ENCODE measurements at regions not wholly inside any gene's neighbourhood (a gene's known extent, or its start where the extent isn't known, plus 50 kb on each side); places are given as distances from the start of the nearest gene placed in this dataset.

DNA sequence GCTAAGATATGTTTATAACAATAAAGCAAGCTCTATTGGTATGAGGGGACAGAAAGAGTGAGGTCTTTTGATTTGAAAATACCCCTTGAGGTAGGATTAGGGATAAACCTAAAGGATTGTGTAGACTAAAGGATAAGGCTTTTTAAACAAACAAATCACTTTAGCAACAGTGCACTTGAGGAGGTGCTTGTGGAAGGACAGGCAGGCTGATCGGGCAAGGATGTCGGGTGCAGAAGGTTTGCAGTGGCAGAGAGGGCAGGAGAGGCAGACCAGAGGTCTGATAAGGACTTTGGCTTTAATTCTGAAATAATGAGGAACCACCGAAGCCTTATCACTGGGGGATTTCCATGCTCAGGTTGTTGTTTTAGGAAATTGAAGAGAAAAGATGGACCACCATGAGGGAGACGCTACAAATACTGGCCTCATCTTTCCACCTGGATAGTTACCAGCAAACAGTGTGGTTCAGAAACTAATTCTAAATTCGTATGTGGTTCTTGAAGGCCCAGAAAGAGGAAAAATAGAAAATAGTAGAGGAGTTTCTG lies 119.5 kb upstream of the KLF6 start:
- no peak for DNase-seq (ENCODE audit: low spot score)
- 75% methylated on average over 5 of the region's 5 CpGs for WGBS
- H3K4me1 ChIP-seq (ENCODE audit: control insufficient read depth in 4 of 4, insufficient read depth in 4 of 4, low read length in 3 of 4) = no peaks in the 10 kb centered on the region
- H3K9me3 ChIP-seq (ENCODE audit: control insufficient read depth in 4 of 4, low read length in 3 of 4) = no peaks in the 10 kb centered on the region
- no peak overlapping the region for H3K27ac ChIP-seq (ENCODE audit: low read depth in 1 of 2, low read length in 2 of 2)
- no peak overlapping the region for H3K4me3 ChIP-seq (ENCODE audit: low read depth in 1 of 3, low read length in 3 of 3)
- TF ChIP-seq, protein P1, sequence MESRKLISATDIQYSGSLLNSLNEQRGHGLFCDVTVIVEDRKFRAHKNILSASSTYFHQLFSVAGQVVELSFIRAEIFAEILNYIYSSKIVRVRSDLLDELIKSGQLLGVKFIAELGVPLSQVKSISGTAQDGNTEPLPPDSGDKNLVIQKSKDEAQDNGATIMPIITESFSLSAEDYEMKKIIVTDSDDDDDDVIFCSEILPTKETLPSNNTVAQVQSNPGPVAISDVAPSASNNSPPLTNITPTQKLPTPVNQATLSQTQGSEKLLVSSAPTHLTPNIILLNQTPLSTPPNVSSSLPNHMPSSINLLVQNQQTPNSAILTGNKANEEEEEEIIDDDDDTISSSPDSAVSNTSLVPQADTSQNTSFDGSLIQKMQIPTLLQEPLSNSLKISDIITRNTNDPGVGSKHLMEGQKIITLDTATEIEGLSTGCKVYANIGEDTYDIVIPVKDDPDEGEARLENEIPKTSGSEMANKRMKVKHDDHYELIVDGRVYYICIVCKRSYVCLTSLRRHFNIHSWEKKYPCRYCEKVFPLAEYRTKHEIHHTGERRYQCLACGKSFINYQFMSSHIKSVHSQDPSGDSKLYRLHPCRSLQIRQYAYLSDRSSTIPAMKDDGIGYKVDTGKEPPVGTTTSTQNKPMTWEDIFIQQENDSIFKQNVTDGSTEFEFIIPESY (IDR thresholded peaks at IDR 0.05) = no peak
- no peak for TF ChIP-seq NR2F2 (IDR thresholded peaks at IDR 0.05)
- no peak for TF ChIP-seq FOXA2 (IDR thresholded peaks at IDR 0.05)
- TF ChIP-seq JUND (IDR thresholded peaks at IDR 0.05) = no peak
- TF ChIP-seq, protein P2, sequence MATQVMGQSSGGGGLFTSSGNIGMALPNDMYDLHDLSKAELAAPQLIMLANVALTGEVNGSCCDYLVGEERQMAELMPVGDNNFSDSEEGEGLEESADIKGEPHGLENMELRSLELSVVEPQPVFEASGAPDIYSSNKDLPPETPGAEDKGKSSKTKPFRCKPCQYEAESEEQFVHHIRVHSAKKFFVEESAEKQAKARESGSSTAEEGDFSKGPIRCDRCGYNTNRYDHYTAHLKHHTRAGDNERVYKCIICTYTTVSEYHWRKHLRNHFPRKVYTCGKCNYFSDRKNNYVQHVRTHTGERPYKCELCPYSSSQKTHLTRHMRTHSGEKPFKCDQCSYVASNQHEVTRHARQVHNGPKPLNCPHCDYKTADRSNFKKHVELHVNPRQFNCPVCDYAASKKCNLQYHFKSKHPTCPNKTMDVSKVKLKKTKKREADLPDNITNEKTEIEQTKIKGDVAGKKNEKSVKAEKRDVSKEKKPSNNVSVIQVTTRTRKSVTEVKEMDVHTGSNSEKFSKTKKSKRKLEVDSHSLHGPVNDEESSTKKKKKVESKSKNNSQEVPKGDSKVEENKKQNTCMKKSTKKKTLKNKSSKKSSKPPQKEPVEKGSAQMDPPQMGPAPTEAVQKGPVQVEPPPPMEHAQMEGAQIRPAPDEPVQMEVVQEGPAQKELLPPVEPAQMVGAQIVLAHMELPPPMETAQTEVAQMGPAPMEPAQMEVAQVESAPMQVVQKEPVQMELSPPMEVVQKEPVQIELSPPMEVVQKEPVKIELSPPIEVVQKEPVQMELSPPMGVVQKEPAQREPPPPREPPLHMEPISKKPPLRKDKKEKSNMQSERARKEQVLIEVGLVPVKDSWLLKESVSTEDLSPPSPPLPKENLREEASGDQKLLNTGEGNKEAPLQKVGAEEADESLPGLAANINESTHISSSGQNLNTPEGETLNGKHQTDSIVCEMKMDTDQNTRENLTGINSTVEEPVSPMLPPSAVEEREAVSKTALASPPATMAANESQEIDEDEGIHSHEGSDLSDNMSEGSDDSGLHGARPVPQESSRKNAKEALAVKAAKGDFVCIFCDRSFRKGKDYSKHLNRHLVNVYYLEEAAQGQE (IDR thresholded peaks at IDR 0.05) = no peak
- no peaks in the 10 kb centered on the region for H3K36me3 ChIP-seq (ENCODE audit: control insufficient read depth in 4 of 4, insufficient read depth in 3 of 4, low read depth in 1 of 4, low read length in 3 of 4)
- H3K9ac ChIP-seq (ENCODE audit: low read depth in 1 of 2, low read length in 2 of 2) = no peak overlapping the region
- H3K27me3 ChIP-seq (ENCODE audit: control insufficient read depth in 4 of 4, insufficient read depth in 4 of 4, low read length in 3 of 4) = no peaks in the 10 kb centered on the region

DNA sequence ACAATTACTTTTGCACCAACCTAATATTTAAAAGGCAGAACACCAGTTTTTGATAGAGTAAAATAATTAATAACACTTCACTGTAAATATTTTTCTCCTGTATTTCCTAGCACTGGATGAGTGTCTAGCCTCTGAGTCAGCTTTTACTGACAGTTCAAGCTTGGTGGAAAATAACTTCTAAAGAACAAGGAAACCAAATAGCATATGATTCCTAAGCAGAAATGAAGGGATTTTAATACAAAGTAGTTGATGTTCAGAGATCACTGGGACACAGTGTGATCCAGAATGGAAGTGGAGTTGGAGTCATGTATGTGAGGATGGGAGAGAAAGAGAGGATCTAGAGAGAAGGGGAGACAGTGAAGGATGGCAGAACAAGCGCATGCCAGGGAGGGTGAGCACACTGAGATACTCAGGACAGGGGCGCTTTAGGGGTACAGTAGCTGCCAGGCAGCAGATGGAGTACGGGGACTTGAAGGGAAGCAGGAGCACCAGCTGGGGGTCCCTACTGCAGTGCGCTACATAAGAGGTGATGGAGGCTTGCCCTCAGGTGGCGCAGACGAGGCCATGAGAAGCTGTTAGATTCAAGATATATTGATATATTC lies 117.9 kb upstream of the KLF6 start:
- H3K9ac ChIP-seq (ENCODE audit: low read depth in 1 of 2, low read length in 2 of 2) = peak overlapping the region in 1 of 2 donors; percentile 39
- no peaks in the 10 kb centered on the region for H3K27me3 ChIP-seq (ENCODE audit: control insufficient read depth in 4 of 4, insufficient read depth in 4 of 4, low read length in 3 of 4)
- no peaks in the 10 kb centered on the region for H3K4me1 ChIP-seq (ENCODE audit: control insufficient read depth in 4 of 4, insufficient read depth in 4 of 4, low read length in 3 of 4)
- H3K36me3 ChIP-seq (ENCODE audit: control insufficient read depth in 4 of 4, insufficient read depth in 3 of 4, low read depth in 1 of 4, low read length in 3 of 4) = no peaks in the 10 kb centered on the region
- 97% methylated on average over 6 of the region's 6 CpGs for WGBS
- no peak for DNase-seq (ENCODE audit: low spot score)
- TF ChIP-seq FOXA1 (IDR thresholded peaks at IDR 0.05) (no peak), NR2F2 (IDR thresholded peaks at IDR 0.05) (no peak), RXRA (IDR thresholded peaks at IDR 0.05) (no peak), HNF4A (conservative IDR thresholded peaks at IDR 0.05) (no peak), SP1 (IDR thresholded peaks at IDR 0.05) (no peak), FOXA2 (IDR thresholded peaks at IDR 0.05) (no peak), RAD21 (IDR thresholded peaks at IDR 0.05) (no peak), GABPA (IDR thresholded peaks at IDR 0.05 in 1 of 2, conservative IDR thresholded peaks at IDR 0.05 in 1 of 2) (no peak), HNF4G (IDR thresholded peaks at IDR 0.05) (no peak), EGR1 (IDR thresholded peaks at IDR 0.05; ENCODE audit: low read depth in 2 of 2) (no peak), YY1 (IDR thresholded peaks at IDR 0.05) (no peak), TAF1 (conservative IDR thresholded peaks at IDR 0.05) (no peak), JUND (IDR thresholded peaks at IDR 0.05) (no peak)
- TF ChIP-seq, protein P1 (IDR thresholded peaks at IDR 0.05) = no peak
- TF ChIP-seq, protein P2 (IDR thresholded peaks at IDR 0.05) = no peak
- TF ChIP-seq, protein P3, sequence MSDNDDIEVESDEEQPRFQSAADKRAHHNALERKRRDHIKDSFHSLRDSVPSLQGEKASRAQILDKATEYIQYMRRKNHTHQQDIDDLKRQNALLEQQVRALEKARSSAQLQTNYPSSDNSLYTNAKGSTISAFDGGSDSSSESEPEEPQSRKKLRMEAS (IDR thresholded peaks at IDR 0.05) = no peak
- TF ChIP-seq, protein P4, sequence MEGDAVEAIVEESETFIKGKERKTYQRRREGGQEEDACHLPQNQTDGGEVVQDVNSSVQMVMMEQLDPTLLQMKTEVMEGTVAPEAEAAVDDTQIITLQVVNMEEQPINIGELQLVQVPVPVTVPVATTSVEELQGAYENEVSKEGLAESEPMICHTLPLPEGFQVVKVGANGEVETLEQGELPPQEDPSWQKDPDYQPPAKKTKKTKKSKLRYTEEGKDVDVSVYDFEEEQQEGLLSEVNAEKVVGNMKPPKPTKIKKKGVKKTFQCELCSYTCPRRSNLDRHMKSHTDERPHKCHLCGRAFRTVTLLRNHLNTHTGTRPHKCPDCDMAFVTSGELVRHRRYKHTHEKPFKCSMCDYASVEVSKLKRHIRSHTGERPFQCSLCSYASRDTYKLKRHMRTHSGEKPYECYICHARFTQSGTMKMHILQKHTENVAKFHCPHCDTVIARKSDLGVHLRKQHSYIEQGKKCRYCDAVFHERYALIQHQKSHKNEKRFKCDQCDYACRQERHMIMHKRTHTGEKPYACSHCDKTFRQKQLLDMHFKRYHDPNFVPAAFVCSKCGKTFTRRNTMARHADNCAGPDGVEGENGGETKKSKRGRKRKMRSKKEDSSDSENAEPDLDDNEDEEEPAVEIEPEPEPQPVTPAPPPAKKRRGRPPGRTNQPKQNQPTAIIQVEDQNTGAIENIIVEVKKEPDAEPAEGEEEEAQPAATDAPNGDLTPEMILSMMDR (IDR thresholded peaks at IDR 0.05; ENCODE audit: low read depth, low read length, missing input control) = no peak
- TF ChIP-seq, protein P5, sequence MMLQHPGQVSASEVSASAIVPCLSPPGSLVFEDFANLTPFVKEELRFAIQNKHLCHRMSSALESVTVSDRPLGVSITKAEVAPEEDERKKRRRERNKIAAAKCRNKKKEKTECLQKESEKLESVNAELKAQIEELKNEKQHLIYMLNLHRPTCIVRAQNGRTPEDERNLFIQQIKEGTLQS (IDR thresholded peaks at IDR 0.05) = no peak
- H3K4me3 ChIP-seq (ENCODE audit: low read depth in 1 of 3, low read length in 3 of 3) = no peak overlapping the region
- H3K9me3 ChIP-seq (ENCODE audit: control insufficient read depth in 4 of 4, low read length in 3 of 4) = no peaks in the 10 kb centered on the region
- no peak overlapping the region for H3K27ac ChIP-seq (ENCODE audit: low read depth in 1 of 2, low read length in 2 of 2)

Data from liver (tissue), 8 donors.